ENCODE measurements at regions not wholly inside any gene's neighbourhood (a gene's known extent, or its start where the extent isn't known, plus 50 kb on each side); places are given as distances from the start of the nearest gene placed in this dataset.

DNA sequence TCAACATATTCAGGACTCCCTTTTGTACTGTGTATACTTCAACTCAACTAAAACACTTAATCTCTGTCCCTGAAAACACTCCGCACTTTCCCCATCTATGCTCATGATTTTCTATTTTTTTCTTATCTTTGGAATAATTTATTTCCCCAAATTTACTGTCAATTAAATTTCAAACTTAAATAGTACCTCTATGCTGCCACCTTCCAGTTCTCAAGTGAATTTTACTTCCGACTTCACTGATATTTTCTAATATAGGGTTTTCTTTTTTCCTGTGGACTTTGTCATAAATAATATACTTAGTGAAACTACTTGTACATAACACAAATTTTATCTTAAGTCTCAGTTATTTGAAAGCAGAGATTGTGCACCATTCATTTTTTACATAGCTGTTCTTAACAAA is 1303.3 kb downstream of the OTOL1 start:
- TF ChIP-seq, protein P1, sequence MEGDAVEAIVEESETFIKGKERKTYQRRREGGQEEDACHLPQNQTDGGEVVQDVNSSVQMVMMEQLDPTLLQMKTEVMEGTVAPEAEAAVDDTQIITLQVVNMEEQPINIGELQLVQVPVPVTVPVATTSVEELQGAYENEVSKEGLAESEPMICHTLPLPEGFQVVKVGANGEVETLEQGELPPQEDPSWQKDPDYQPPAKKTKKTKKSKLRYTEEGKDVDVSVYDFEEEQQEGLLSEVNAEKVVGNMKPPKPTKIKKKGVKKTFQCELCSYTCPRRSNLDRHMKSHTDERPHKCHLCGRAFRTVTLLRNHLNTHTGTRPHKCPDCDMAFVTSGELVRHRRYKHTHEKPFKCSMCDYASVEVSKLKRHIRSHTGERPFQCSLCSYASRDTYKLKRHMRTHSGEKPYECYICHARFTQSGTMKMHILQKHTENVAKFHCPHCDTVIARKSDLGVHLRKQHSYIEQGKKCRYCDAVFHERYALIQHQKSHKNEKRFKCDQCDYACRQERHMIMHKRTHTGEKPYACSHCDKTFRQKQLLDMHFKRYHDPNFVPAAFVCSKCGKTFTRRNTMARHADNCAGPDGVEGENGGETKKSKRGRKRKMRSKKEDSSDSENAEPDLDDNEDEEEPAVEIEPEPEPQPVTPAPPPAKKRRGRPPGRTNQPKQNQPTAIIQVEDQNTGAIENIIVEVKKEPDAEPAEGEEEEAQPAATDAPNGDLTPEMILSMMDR (conservative IDR thresholded peaks at IDR 0.05; ENCODE audit: low read length) = no peak; the same call in 1 of the 2 replicates
- TF ChIP-seq EZH2phosphoT487 (IDR thresholded peaks at IDR 0.05; ENCODE audit: borderline replicate concordance) = no peak

Data from Loucy (cell line).